CD4-positive, alpha-beta T cell (primary cell): ENCODE measurements at regions not wholly inside any gene's neighbourhood (a gene's known extent, or its start where the extent isn't known, plus 50 kb on each side); places are given as distances from the start of the nearest gene placed in this dataset.

Experiments used
- ATAC-seq: fragments of 200-7000 bp; cut with Tn5 transposase; one replicate; pipeline ENCODE4 v1.10.0; 2022; ENCODE audit warnings: mild to moderate bottlenecking; ENCODE audit not compliant: poor library complexity
- CTCF ChIA-PET: fragments of 350-600 bp; sonication (Branson Sonifier 250); formaldehyde crosslinking; loops from one replicate; lab custom pipeline; 2021; ENCODE audit warnings: antibody characterized with exemption, inconsistent platforms; lab: Charles Lee
- POLR2A ChIA-PET: fragments of 350-600 bp; sonication (Branson Sonifier 250); formaldehyde crosslinking; loops from one replicate; lab custom pipeline; 2021; ENCODE audit warnings: antibody characterized with exemption, inconsistent platforms; lab: Charles Lee
- DNase-seq, 14 experiments: peaks; one replicate each; pipeline ENCODE4 v3.0.0-alpha.2; 2013 to 2020; ENCODE audit warnings: mixed read lengths in 2 of 14
- H3K27ac ChIP-seq, 2 donors: one replicate each; pipeline versions ENCODE4 v1.5.1 to v1.7.0; 2013; ENCODE audit warnings: low read length in 2 of 2, low read depth in 1 of 2, mild to moderate bottlenecking in 1 of 2
- H3K27me3 ChIP-seq, 2 experiments: 1 replicate in 1 of 2; 2 replicates in 1 of 2; pipeline versions ENCODE4 v1.6.1 to v1.7.0; 2013; ENCODE audit warnings: low read length in 2 of 2, control low read depth in 1 of 2, mild to moderate bottlenecking in 1 of 2, moderate library complexity in 1 of 2; ENCODE audit not compliant: insufficient read depth in 2 of 2, control insufficient read depth in 1 of 2
- H3K36me3 ChIP-seq: one replicate; pipeline ENCODE4 v1.6.1; 2013; ENCODE audit warnings: low read length, control low read depth; ENCODE audit not compliant: insufficient read depth
- H3K4me1 ChIP-seq: one replicate; pipeline ENCODE4 v1.6.1; 2013; ENCODE audit warnings: low read length, control low read depth; ENCODE audit not compliant: insufficient read depth
- H3K4me3 ChIP-seq: one replicate; pipeline ENCODE4 v1.5.1; 2013; ENCODE audit warnings: mild to moderate bottlenecking, low read length, moderate library complexity
- H3K9me3 ChIP-seq, 2 experiments: 1 replicate in 1 of 2; 2 replicates in 1 of 2; pipeline versions ENCODE4 v1.6.1 to v1.7.0; 2013; ENCODE audit warnings: low read length in 2 of 2, mild to moderate bottlenecking in 2 of 2, control low read depth in 1 of 2, moderate library complexity in 1 of 2; ENCODE audit not compliant: control insufficient read depth in 1 of 2, insufficient read depth in 1 of 2
- H3K27ac Mint-ChIP-seq: one replicate; pipeline ENCODE4 v1.8.0; 2020; ENCODE audit warnings: mixed read lengths
- H3K27me3 Mint-ChIP-seq: one replicate; pipeline ENCODE4 v1.8.0; 2021; ENCODE audit warnings: mixed read lengths
- H3K36me3 Mint-ChIP-seq: one replicate; pipeline ENCODE4 v1.8.0; 2021; ENCODE audit warnings: low read depth, mixed read lengths
- H3K4me1 Mint-ChIP-seq: one replicate; pipeline ENCODE4 v1.8.0; 2021; ENCODE audit warnings: low read depth, mixed read lengths
- H3K4me3 Mint-ChIP-seq: one replicate; pipeline ENCODE4 v1.8.0; 2020; ENCODE audit warnings: mild to moderate bottlenecking, mixed read lengths
- H3K9me3 Mint-ChIP-seq: one replicate; pipeline ENCODE4 v1.8.0; 2020; ENCODE audit warnings: mixed read lengths
- intact Hi-C, 2 experiments: fragments of 100-400 bp; cut with DNase I in 1 of 2; cut with micrococcal nuclease in 1 of 2; formaldehyde crosslinking; loops; one replicate each; pipeline versions ENCODE4 v1.15.1 to v1.9.0; 2023 to 2025; cut with DNase I, micrococcal nuclease
- TF ChIP-seq, protein P1 (sequence below): fragments of 200-600 bp; IDR thresholded peaks from one replicate; pipeline ENCODE4 v1.8.0; 2022; ENCODE audit warnings: antibody characterized with exemption, mild to moderate bottlenecking

DNA sequence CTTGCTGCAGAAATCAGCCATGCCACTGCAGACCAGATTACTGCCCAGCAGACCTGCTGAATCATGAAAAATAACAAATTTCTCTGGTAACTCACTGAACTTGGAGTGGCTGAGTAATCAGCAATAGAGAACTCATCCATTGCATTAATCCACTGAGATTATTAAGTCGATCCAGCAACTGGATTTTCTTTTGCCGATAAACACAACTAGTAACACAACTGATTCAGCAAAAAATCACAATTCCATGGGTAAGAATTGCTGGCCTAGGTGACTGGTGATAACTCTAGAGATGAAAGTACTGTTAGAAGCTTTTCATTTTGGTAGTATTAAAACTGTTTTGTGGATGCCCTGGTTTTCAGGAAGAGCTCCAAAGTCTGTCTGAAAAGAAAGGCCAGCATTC, 214.5 kb downstream of the ETV1 start:
- Histone ChIP-seq H3K9me3 (no peaks in the 10 kb centered on the region), H3K36me3 (no peaks in the 10 kb centered on the region), H3K4me1 (no peaks in the 10 kb centered on the region), H3K27me3 (no peaks in the 10 kb centered on the region), H3K4me3 (no peak overlapping the region), H3K27ac (no peak overlapping the region)
- no peaks in the 10 kb centered on the region for H3K9me3 Mint-ChIP-seq
- H3K27ac Mint-ChIP-seq, result no peak overlapping the region
- no peaks in the 10 kb centered on the region for H3K4me1 Mint-ChIP-seq
- no peak overlapping the region for H3K4me3 Mint-ChIP-seq
- POLR2A ChIA-PET, result no interaction called here
- CTCF ChIA-PET, result interaction anchor here (0.7 kb wide), 1 partner anchor 169 kb away, joined by 3 read pairs; no protein-coding TSS in a partner anchor
- intact Hi-C loops, result no loop called here
- DNase-seq (no peak), ATAC-seq (no peak)
- H3K36me3 Mint-ChIP-seq, result no peaks in the 10 kb centered on the region
- TF ChIP-seq, protein P1, sequence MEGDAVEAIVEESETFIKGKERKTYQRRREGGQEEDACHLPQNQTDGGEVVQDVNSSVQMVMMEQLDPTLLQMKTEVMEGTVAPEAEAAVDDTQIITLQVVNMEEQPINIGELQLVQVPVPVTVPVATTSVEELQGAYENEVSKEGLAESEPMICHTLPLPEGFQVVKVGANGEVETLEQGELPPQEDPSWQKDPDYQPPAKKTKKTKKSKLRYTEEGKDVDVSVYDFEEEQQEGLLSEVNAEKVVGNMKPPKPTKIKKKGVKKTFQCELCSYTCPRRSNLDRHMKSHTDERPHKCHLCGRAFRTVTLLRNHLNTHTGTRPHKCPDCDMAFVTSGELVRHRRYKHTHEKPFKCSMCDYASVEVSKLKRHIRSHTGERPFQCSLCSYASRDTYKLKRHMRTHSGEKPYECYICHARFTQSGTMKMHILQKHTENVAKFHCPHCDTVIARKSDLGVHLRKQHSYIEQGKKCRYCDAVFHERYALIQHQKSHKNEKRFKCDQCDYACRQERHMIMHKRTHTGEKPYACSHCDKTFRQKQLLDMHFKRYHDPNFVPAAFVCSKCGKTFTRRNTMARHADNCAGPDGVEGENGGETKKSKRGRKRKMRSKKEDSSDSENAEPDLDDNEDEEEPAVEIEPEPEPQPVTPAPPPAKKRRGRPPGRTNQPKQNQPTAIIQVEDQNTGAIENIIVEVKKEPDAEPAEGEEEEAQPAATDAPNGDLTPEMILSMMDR, result no peak
- H3K27me3 Mint-ChIP-seq, result no peaks in the 10 kb centered on the region

DNA sequence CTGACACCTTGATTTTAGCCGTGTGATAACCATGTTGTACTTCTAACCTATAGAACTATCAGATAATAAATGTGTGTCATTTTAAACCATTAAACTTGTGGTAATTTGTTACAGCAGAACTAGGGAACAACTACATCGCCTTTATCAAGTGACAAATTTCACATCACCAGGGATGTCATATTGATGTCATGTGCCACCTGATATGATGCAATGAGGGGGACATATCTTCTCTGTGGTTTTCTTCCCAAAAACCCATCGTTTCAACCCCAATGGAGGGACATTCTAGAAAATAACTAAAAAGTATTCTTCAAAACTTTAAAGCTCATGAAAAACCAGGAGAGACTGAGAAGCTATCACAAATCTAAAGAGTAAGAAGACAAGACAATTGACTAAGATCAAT, 212.2 kb downstream of the ETV1 start:
- H3K36me3 Mint-ChIP-seq, result no peaks in the 10 kb centered on the region
- Histone ChIP-seq H3K27ac (no peak overlapping the region), H3K36me3 (no peaks in the 10 kb centered on the region), H3K4me1 (no peaks in the 10 kb centered on the region), H3K4me3 (no peak overlapping the region), H3K9me3 (no peaks in the 10 kb centered on the region), H3K27me3 (no peaks in the 10 kb centered on the region)
- ChIA-PET CTCF (no interaction called here), POLR2A (no interaction called here)
- no peaks in the 10 kb centered on the region for H3K27me3 Mint-ChIP-seq
- no peaks in the 10 kb centered on the region for H3K4me1 Mint-ChIP-seq
- ATAC-seq (no peak), DNase-seq (no peak)
- no peak overlapping the region for H3K4me3 Mint-ChIP-seq
- intact Hi-C loops, result no loop called here
- TF ChIP-seq, protein P1, result no peak
- H3K27ac Mint-ChIP-seq, result no peak overlapping the region
- H3K9me3 Mint-ChIP-seq, result no peaks in the 10 kb centered on the region

DNA sequence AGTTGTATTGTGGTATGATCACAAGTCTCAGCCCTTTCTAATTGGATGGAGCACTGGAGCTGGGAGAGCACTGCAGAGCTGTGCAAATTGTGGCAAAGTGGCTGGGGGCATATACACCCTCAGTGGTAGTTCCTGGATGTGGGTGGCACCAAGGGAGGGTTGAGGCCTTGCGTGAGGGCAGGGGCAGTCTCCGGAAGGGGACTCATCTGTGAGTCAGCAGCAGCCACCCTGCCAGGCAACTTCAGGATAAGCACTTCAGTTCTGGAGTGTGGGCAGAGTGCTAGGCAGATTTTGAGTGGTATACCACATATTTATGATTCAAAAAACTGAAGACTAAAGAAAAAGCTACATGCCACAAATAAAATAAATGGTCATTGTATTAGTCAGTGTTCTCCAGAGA, 210.5 kb downstream of the ETV1 start:
- H3K36me3 ChIP-seq, result no peaks in the 10 kb centered on the region
- POLR2A ChIA-PET, result no interaction called here
- H3K4me1 Mint-ChIP-seq, result no peaks in the 10 kb centered on the region
- no peaks in the 10 kb centered on the region for H3K27me3 Mint-ChIP-seq
- H3K27me3 ChIP-seq, result no peaks in the 10 kb centered on the region
- H3K9me3 Mint-ChIP-seq, result no peaks in the 10 kb centered on the region
- CTCF ChIA-PET, result no interaction called here
- no peaks in the 10 kb centered on the region for H3K9me3 ChIP-seq
- H3K36me3 Mint-ChIP-seq, result no peaks in the 10 kb centered on the region
- DNase-seq (no peak), ATAC-seq (no peak)
- TF ChIP-seq, protein P1, result no peak
- no peak overlapping the region for H3K4me3 Mint-ChIP-seq
- no peak overlapping the region for H3K27ac ChIP-seq
- intact Hi-C loops, result no loop called here
- no peaks in the 10 kb centered on the region for H3K4me1 ChIP-seq
- H3K27ac Mint-ChIP-seq, result no peak overlapping the region
- H3K4me3 ChIP-seq, result no peak overlapping the region
